ENCODE measurements at regions not wholly inside any gene's neighbourhood (a gene's known extent, or its start where the extent isn't known, plus 50 kb on each side); places are given as distances from the start of the nearest gene placed in this dataset.
"Not testable (repeated sequence)": the region's sequence is repeated elsewhere in the genome, so short reads cannot be mapped to it uniquely, and the experiment has no call there.

GRCh38 chr7:24434972-24435371 lies 138.3 kb upstream of the PALS2 start:
- Histone ChIP-seq H3K4me1 (ENCODE audit: insufficient read depth) (no peaks in the 10 kb centered on the region), H3K27me3 (no peaks in the 10 kb centered on the region), H3K9me3 (peaks cover 0 to 3% of the 10 kb centered on the region in 2 donors), H3K4me3 (no peak overlapping the region), H3K27ac (no peak overlapping the region), H3K36me3 (no peaks in the 10 kb centered on the region)
- TF ChIP-seq POLR2A (IDR thresholded peaks at IDR 0.05) (no peak), EP300 (IDR thresholded peaks at IDR 0.05) (no peak)
- TF ChIP-seq, protein P1, sequence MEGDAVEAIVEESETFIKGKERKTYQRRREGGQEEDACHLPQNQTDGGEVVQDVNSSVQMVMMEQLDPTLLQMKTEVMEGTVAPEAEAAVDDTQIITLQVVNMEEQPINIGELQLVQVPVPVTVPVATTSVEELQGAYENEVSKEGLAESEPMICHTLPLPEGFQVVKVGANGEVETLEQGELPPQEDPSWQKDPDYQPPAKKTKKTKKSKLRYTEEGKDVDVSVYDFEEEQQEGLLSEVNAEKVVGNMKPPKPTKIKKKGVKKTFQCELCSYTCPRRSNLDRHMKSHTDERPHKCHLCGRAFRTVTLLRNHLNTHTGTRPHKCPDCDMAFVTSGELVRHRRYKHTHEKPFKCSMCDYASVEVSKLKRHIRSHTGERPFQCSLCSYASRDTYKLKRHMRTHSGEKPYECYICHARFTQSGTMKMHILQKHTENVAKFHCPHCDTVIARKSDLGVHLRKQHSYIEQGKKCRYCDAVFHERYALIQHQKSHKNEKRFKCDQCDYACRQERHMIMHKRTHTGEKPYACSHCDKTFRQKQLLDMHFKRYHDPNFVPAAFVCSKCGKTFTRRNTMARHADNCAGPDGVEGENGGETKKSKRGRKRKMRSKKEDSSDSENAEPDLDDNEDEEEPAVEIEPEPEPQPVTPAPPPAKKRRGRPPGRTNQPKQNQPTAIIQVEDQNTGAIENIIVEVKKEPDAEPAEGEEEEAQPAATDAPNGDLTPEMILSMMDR (IDR thresholded peaks at IDR 0.05): no peak
- intact Hi-C loops (cut with DNase I): no loop called here
- WGBS, 3 donors: 54 to 68% (median 58%) methylated on average over 4 of the region's 4 CpGs
- no peak for DNase-seq

DNA sequence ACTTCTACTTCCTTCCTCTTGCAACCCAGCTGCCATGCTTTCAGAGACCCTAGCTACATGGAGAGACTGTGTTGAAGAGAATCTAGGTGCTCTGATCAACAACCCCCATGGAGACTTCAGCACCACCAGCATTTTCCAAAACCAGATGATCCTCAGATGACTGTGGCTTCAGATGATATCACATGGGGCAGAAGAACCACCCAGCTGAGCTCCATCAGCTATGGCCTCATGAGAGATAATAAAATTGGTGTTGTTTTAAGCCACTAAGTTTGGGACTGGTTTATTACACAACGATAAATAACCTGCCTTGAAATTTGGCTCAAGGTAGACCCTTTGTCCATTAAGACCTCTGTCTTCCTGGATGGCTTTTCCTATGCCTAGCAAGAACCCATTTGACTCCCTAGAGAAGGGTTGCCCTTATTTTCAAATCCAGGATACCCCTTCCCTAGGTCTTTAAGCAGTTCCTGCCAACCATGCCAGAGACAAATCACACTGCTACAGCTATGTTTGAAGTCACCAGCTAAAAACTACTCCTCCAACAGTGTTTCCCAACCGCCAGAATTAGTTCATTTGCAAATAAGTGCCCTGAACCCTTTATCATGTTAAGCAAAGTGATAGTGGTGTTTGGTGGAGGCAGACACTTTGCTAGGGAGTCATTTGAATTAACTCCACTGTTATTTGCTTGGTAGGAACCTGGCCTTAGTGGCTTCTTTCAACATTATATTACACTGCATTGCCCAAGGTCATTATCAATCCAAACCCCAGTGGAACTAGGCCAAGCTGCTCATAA lies 136.9 kb upstream of the PALS2 start:
- Histone ChIP-seq H3K9me3 (peaks cover 0 to 3% of the 10 kb centered on the region in 2 donors), H3K36me3 (no peaks in the 10 kb centered on the region), H3K4me1 (ENCODE audit: insufficient read depth) (no peaks in the 10 kb centered on the region), H3K27me3 (no peaks in the 10 kb centered on the region), H3K27ac (no peak overlapping the region), H3K4me3 (no peak overlapping the region)
- TF ChIP-seq POLR2A (IDR thresholded peaks at IDR 0.05) (no peak), EP300 (IDR thresholded peaks at IDR 0.05) (no peak)
- TF ChIP-seq, protein P1 (IDR thresholded peaks at IDR 0.05): no peak
- WGBS, 3 donors: 75 to 87% (median 84%) methylated on average over 2 of the region's 2 CpGs
- DNase-seq: no peak
- intact Hi-C loops (cut with DNase I): no loop called here

GRCh38 chr7:24438232-24438631 lies 135.0 kb upstream of the PALS2 start:
- Histone ChIP-seq H3K27ac (no peak overlapping the region), H3K27me3 (no peaks in the 10 kb centered on the region), H3K4me1 (ENCODE audit: insufficient read depth) (no peaks in the 10 kb centered on the region), H3K36me3 (no peaks in the 10 kb centered on the region), H3K4me3 (no peak overlapping the region), H3K9me3 (peaks cover 0 to 3% of the 10 kb centered on the region in 2 donors)
- no peak for DNase-seq
- intact Hi-C loops (cut with DNase I): no loop called here
- TF ChIP-seq POLR2A (IDR thresholded peaks at IDR 0.05) (no peak), EP300 (IDR thresholded peaks at IDR 0.05) (no peak)
- TF ChIP-seq, protein P1 (IDR thresholded peaks at IDR 0.05): no peak

- H3K36me3 ChIP-seq; H3K27ac ChIP-seq; H3K4me1 ChIP-seq (ENCODE audit: insufficient read depth); DNase-seq; intact Hi-C loops (cut with DNase I); H3K27me3 ChIP-seq; H3K4me3 ChIP-seq; H3K9me3 ChIP-seq: not testable (repeated sequence)
- WGBS, 3 donors: 83 to 85% (median 84%) methylated on average over 3 of the region's 3 CpGs
Measured at GRCh38 chr7:24439104-24439503, 134.1 kb upstream of the PALS2 start.

DNA sequence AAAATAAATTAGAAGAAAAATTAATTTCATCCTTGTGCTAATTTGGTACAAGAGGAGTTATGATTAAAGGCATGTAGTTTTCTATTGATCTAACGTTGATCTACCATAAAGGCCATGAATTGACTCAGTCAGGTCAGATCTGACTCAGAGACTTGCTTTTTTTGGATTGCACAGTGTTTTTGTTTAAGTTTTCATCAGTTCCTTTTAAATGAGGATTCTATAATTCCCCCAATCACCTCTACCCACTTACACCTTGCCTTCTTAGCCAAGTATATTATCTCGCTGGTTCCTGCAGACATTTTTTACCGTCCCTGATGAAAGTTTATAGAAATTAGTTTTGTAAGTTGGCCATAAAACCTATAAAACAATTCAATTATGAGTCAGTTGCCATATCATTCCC lies 132.4 kb upstream of the PALS2 start:
- H3K27me3 ChIP-seq: no peaks in the 10 kb centered on the region
- no peak for DNase-seq
- WGBS, 3 donors: 77 to 87% (median 79%) methylated on average over 3 of the region's 3 CpGs
- H3K4me1 ChIP-seq (ENCODE audit: insufficient read depth): no peaks in the 10 kb centered on the region
- TF ChIP-seq EP300 (IDR thresholded peaks at IDR 0.05): no peak
- no peak overlapping the region for H3K4me3 ChIP-seq
- H3K27ac ChIP-seq: no peak overlapping the region
- intact Hi-C loops (cut with DNase I): no loop called here
- no peaks in the 10 kb centered on the region for H3K36me3 ChIP-seq
- peaks cover 0 to 3% of the 10 kb centered on the region in 2 donors for H3K9me3 ChIP-seq

Measured in ovary (tissue), 7 donors.